Natural killer cell (primary cell): ENCODE measurements at regions not wholly inside any gene's neighbourhood (a gene's known extent, or its start where the extent isn't known, plus 50 kb on each side); places are given as distances from the start of the nearest gene placed in this dataset.

Experiments used
- ATAC-seq, 3 donors: fragments of 150-1000 bp in 2 of 3; fragments of 200-7000 bp in 1 of 3; cut with Tn5 transposase; 1 replicate in 1 of 3; 2 replicates in 2 of 3; pipeline ENCODE4 v1.10.0; 2021; ENCODE audit warnings: mild to moderate bottlenecking in 2 of 3, moderate library complexity in 2 of 3
- DNase-seq, 2 donors: peaks; one replicate each; pipeline versions ENCODE4 v3.0.0 to v3.0.0-alpha.2; 2013 to 2021; ENCODE audit warnings: mixed read lengths in 1 of 2
- H3K27ac ChIP-seq: one replicate; pipeline ENCODE4 v1.5.1; 2013; ENCODE audit warnings: mild to moderate bottlenecking, low read length
- H3K27me3 ChIP-seq: one replicate; pipeline ENCODE4 v1.6.1; 2013; ENCODE audit warnings: low read length; ENCODE audit not compliant: control insufficient read depth, insufficient read depth
- H3K36me3 ChIP-seq: one replicate; pipeline ENCODE4 v1.6.1; 2013; ENCODE audit warnings: low read length; ENCODE audit not compliant: control insufficient read depth, insufficient read depth
- H3K4me1 ChIP-seq: one replicate; pipeline ENCODE4 v1.6.1; 2013; ENCODE audit warnings: low read length; ENCODE audit not compliant: control insufficient read depth, insufficient read depth
- H3K4me3 ChIP-seq: one replicate; pipeline ENCODE4 v1.5.1; 2013; ENCODE audit warnings: low read length
- H3K9me3 ChIP-seq: one replicate; pipeline ENCODE4 v1.6.1; 2013; ENCODE audit warnings: low read length; ENCODE audit not compliant: control insufficient read depth, insufficient read depth
- H3K27ac Mint-ChIP-seq, 2 donors: one replicate each; pipeline ENCODE4 v1.8.0; 2022; ENCODE audit warnings: mild to moderate bottlenecking in 2 of 2, mixed read lengths in 2 of 2, moderate library complexity in 1 of 2
- H3K27me3 Mint-ChIP-seq, 2 donors: one replicate each; pipeline ENCODE4 v1.8.0; 2022; ENCODE audit warnings: low read depth in 2 of 2, mixed read lengths in 2 of 2
- H3K36me3 Mint-ChIP-seq: one replicate; pipeline ENCODE4 v1.8.0; 2022; ENCODE audit warnings: mixed read lengths
- H3K4me1 Mint-ChIP-seq, 2 donors: one replicate each; pipeline ENCODE4 v1.8.0; 2022; ENCODE audit warnings: mixed read lengths in 2 of 2
- H3K4me3 Mint-ChIP-seq: one replicate; pipeline ENCODE4 v1.8.0; 2022; ENCODE audit warnings: mild to moderate bottlenecking, moderate library complexity, mixed read lengths
- H3K9me3 Mint-ChIP-seq, 2 donors: one replicate each; pipeline ENCODE4 v1.8.0; 2022; ENCODE audit warnings: mixed read lengths in 2 of 2
- CTCF ChIP-seq: fragments of 200-600 bp; IDR thresholded peaks from one replicate; pipeline ENCODE4 v1.8.0; 2022; ENCODE audit warnings: antibody characterized with exemption
- WGBS: methylation state at CpG from one replicate; pipeline ENCODE4 v1.1.7; 2013; ENCODE audit warnings: missing lambda C conversion rate; ENCODE audit not compliant: insufficient coverage; 5-methylcytosine and 5-hydroxymethylcytosine counted together
- intact Hi-C: fragments of 100-400 bp; cut with micrococcal nuclease; formaldehyde crosslinking; loops from one replicate; pipeline ENCODE4 v1.14.2; 2022

GRCh38 chr7:15755061-15755460 is 68.6 kb upstream of the MEOX2 start:
- Histone ChIP-seq H3K36me3 (no peaks in the 10 kb centered on the region), H3K27me3 (no peaks in the 10 kb centered on the region), H3K27ac (no peak overlapping the region), H3K9me3 (no peaks in the 10 kb centered on the region), H3K4me3 (no peak overlapping the region), H3K4me1 (no peaks in the 10 kb centered on the region)
- Mint-ChIP-seq H3K27me3 (no peaks in the 10 kb centered on the region), H3K27ac (no peak overlapping the region), H3K4me1 (no peaks in the 10 kb centered on the region), H3K36me3 (no peaks in the 10 kb centered on the region), H3K4me3 (no peak overlapping the region), H3K9me3 (peaks cover 7 to 11% of the 10 kb centered on the region in 2 donors)
- no peak for ATAC-seq
- WGBS = 63% methylated on average over 2 of the region's 2 CpGs
- no peak for TF ChIP-seq CTCF
- intact Hi-C loops = no loop called here
- DNase-seq = no peak

GRCh38 chr7:15753887-15754579 is 67.5 kb upstream of the MEOX2 start:
- Mint-ChIP-seq H3K36me3 (no peaks in the 10 kb centered on the region), H3K27ac (no peak overlapping the region), H3K4me1 (no peaks in the 10 kb centered on the region), H3K9me3 (peaks cover 7% of the 10 kb centered on the region in 2 donors), H3K27me3 (no peaks in the 10 kb centered on the region), H3K4me3 (no peak overlapping the region)
- no CpG with 5 or more reads among the region's 1 CpG for WGBS
- Histone ChIP-seq H3K36me3 (no peaks in the 10 kb centered on the region), H3K27ac (no peak overlapping the region), H3K9me3 (no peaks in the 10 kb centered on the region), H3K4me3 (no peak overlapping the region), H3K4me1 (no peaks in the 10 kb centered on the region), H3K27me3 (no peaks in the 10 kb centered on the region)
- TF ChIP-seq CTCF = no peak
- intact Hi-C loops = no loop called here
- ATAC-seq = no peak
- DNase-seq = no peak

- no peak for DNase-seq
- no peak for TF ChIP-seq CTCF
- H3K4me1 Mint-ChIP-seq = no peaks in the 10 kb centered on the region
- intact Hi-C loops = no loop called here
- peaks cover 6 to 7% of the 10 kb centered on the region in 2 donors for H3K9me3 Mint-ChIP-seq
- no peaks in the 10 kb centered on the region for H3K27me3 Mint-ChIP-seq
- Histone ChIP-seq H3K4me3 (no peak overlapping the region), H3K27me3 (no peaks in the 10 kb centered on the region), H3K4me1 (no peaks in the 10 kb centered on the region), H3K36me3 (no peaks in the 10 kb centered on the region), H3K27ac (no peak overlapping the region), H3K9me3 (no peaks in the 10 kb centered on the region)
- no peak for ATAC-seq
- H3K36me3 Mint-ChIP-seq = no peaks in the 10 kb centered on the region
- H3K4me3 Mint-ChIP-seq = no peak overlapping the region
- no peak overlapping the region for H3K27ac Mint-ChIP-seq
- WGBS = no CpG with 5 or more reads among the region's 1 CpG
Observed at GRCh38 chr7:15752377-15752776, 65.9 kb upstream of the MEOX2 start.

- H3K27ac Mint-ChIP-seq = no peak overlapping the region
- no peaks in the 10 kb centered on the region for H3K4me1 Mint-ChIP-seq
- H3K27me3 Mint-ChIP-seq = no peaks in the 10 kb centered on the region
- peaks cover 4 to 5% of the 10 kb centered on the region in 2 donors for H3K9me3 Mint-ChIP-seq
- 91% methylated on average over 4 of the region's 4 CpGs for WGBS
- Histone ChIP-seq H3K27ac (no peak overlapping the region), H3K9me3 (no peaks in the 10 kb centered on the region), H3K4me1 (no peaks in the 10 kb centered on the region), H3K4me3 (no peak overlapping the region), H3K27me3 (no peaks in the 10 kb centered on the region), H3K36me3 (no peaks in the 10 kb centered on the region)
- ATAC-seq = no peak
- no peak for TF ChIP-seq CTCF
- no peak for DNase-seq
- H3K36me3 Mint-ChIP-seq = no peaks in the 10 kb centered on the region
- intact Hi-C loops = no loop called here
- H3K4me3 Mint-ChIP-seq = no peak overlapping the region
Observed at GRCh38 chr7:15751191-15751701, 64.8 kb upstream of the MEOX2 start.
